ENCODE measurements at regions not wholly inside any gene's neighbourhood (a gene's known extent, or its start where the extent isn't known, plus 50 kb on each side); places are given as distances from the start of the nearest gene placed in this dataset.

DNA sequence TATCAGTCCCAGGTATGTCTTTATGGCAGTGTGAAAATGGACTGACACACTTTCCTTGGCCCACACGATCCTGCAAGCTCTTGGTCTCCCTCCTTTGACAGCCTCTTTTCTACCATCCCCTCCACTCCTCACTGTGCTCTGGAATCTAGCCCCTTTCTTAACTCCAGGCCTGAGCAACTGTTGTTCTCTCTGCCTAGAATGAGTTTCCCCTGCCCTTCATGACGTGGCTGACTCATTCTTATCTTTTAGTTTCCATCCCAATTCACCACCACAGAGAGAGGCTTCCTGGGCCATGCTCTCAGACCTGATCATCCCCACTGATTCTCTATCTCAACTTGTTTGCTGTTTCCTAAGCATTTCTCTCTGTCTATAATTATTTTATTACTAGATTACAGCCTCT lies 157.4 kb upstream of the HMGA2 start:
- peak; percentile 12 for DNase-seq (ENCODE audit: low spot score)
- TF ChIP-seq, protein P1, sequence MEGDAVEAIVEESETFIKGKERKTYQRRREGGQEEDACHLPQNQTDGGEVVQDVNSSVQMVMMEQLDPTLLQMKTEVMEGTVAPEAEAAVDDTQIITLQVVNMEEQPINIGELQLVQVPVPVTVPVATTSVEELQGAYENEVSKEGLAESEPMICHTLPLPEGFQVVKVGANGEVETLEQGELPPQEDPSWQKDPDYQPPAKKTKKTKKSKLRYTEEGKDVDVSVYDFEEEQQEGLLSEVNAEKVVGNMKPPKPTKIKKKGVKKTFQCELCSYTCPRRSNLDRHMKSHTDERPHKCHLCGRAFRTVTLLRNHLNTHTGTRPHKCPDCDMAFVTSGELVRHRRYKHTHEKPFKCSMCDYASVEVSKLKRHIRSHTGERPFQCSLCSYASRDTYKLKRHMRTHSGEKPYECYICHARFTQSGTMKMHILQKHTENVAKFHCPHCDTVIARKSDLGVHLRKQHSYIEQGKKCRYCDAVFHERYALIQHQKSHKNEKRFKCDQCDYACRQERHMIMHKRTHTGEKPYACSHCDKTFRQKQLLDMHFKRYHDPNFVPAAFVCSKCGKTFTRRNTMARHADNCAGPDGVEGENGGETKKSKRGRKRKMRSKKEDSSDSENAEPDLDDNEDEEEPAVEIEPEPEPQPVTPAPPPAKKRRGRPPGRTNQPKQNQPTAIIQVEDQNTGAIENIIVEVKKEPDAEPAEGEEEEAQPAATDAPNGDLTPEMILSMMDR (IDR thresholded peaks at IDR 0.05; ENCODE audit: extremely low read depth, missing control alignments) = no peak

DNA sequence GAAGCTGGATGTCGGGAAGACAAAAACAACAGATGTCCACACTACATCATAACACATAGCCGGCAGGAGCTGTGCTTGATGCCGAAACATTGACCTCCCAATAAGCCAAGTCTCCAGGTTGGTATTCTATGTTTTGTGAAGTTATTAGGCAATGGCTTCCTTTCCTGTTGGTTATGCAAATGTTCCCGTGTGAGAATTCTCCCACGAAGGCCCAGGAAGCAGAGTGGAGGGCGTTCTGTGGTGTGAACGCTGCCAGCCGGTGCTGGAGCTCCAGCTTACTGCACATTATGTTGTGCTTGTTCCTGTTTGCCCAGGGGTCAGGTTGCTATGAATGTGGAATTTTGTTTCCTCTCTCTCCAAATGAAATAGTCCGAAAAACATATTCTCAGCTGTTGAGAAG lies 156.4 kb upstream of the HMGA2 start:
- no peak for DNase-seq (ENCODE audit: low spot score)
- TF ChIP-seq, protein P1 (IDR thresholded peaks at IDR 0.05; ENCODE audit: extremely low read depth, missing control alignments) = no peak

DNA sequence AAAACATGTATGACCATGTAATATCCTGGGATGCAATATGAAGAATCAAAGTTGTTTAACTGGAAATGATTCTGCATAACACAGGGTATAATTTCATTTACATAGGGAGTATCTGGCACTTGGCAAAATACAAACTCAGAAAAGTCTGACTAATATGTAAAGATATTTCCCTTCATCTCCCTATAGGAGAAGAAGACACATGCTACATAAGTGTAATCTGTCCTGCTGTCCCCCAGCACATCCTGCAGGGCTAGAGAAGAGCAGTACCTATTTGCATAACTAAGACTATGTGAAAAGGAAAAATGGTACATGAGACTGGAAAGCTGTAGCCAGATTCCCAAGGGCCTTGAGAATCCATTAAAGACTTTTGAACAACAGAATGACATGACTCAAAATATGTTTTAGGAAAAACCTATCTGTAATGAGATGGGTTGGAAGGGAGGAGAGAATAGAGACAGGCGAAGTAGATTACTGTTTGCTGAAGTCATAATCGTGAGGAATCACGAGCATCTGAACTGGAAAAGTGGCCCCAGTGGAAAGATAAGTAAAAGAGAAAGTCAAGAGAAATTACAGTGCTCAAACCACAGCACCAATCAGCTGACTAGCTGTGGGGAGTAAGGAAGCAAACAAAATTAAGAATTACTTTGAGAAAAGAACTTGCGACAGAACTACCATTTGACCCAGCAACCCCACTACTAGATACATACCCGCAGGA lies 155.1 kb upstream of the HMGA2 start:
- no peak for DNase-seq (ENCODE audit: low spot score)
- TF ChIP-seq, protein P1 (IDR thresholded peaks at IDR 0.05; ENCODE audit: extremely low read depth, missing control alignments) = no peak

DNA sequence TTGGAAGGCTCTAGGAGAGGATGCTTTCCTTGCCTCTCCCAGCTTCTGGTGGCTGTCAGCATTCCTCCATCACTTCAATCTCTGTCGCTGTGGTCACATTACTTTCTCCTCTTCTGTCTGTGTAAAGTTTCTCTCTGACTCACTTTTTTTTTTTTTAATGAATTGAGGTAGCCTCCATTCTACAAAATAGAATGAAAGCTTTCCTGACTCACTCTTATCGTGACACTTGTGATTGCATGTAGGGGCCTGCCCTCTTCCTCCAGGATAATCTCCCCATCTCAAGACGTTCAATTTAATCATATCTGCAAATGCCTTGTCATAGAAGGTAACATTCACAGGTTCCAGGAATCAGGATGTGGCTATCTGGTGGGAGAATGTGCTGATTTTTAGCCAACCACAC lies 153.5 kb upstream of the HMGA2 start:
- TF ChIP-seq, protein P1 (IDR thresholded peaks at IDR 0.05; ENCODE audit: extremely low read depth, missing control alignments) = no peak
- no peak for DNase-seq (ENCODE audit: low spot score)

DNA sequence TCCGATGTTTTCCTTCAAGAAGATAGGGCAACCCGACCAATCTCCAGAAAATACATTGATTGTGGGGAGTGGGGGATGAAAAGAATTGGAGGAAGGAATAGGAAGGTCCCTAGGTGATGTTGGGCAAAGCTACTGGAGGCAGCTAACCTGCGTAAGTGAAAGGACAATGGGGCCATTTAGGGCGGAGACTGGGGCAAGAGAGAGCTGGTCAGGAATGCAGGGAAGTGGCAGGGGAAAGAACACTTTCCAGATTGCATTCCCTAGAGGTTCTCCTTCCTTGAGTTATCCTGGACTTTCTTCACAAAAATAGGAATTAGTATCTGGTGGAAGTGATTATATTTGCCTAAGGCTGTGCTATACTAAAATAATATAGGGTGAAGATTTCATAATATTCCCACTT lies 151.8 kb upstream of the HMGA2 start:
- TF ChIP-seq, protein P1 (IDR thresholded peaks at IDR 0.05; ENCODE audit: extremely low read depth, missing control alignments) = no peak
- no peak for DNase-seq (ENCODE audit: low spot score)

DNA sequence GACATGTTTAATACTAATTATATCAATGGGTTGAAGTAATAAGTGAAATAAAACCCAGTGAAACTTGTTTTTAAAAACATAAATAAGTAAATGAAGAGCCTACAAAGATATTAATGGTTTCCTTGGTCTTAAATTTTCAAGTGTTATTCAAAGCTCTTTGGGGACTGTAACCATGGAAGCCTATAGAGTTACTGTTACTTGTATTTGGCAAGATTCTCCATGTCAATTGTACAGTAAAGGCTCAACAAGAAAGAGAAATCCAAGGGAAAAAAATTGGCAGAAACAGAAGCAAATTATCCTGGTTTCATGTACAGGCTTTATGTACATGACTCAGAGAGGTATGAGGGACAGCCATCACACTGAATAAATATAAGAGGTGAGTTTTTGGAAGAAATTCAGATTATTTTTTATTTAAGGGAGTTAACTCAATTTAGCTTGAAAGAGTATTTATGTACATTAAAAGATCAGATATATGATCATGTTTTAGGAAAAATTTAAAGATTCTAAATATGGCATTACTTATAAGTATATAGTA lies 151.1 kb upstream of the HMGA2 start:
- TF ChIP-seq, protein P1 (IDR thresholded peaks at IDR 0.05; ENCODE audit: extremely low read depth, missing control alignments) = no peak
- no peak for DNase-seq (ENCODE audit: low spot score)

DNA sequence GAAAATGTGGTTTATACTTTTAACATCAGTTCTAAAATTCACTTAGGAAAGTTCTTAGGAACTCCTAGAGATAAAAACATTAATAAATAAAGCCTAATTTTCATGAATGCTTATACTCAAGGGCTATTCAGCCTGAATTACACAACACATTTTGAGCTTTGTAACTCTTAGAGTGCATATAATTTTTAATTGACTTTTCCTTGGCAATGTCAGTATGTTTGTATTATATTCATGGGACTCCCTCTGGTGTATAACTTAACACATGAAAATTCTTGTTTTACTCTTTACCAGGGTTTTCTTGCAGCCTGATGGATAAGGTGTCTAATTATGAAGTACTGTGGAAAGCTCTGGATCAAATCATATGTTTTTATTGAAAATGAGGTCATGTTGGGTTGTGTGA lies 150.6 kb upstream of the HMGA2 start:
- TF ChIP-seq, protein P1 (IDR thresholded peaks at IDR 0.05; ENCODE audit: extremely low read depth, missing control alignments) = no peak
- no peak for DNase-seq (ENCODE audit: low spot score)
